Lung (tissue), 11 donors: ENCODE measurements at regions not wholly inside any gene's neighbourhood (a gene's known extent, or its start where the extent isn't known, plus 50 kb on each side); places are given as distances from the start of the nearest gene placed in this dataset.

Experiments
- ATAC-seq: fragments of 200-7000 bp; cut with Tn5 transposase; one replicate; pipeline ENCODE4 v1.9.1; 2020; ENCODE audit warnings: moderate number of reproducible peaks; ENCODE audit not compliant: insufficient read depth, low FRiP score
- DNase-seq, 3 donors: peaks; one replicate each; pipeline ENCODE4 v3.0.0-alpha.2; 2013 to 2017
- H3K27ac ChIP-seq, 2 donors: one replicate each; pipeline ENCODE4 v1.5.1; 2013; ENCODE audit warnings: mild to moderate bottlenecking in 2 of 2, moderate library complexity in 2 of 2, control low read depth in 1 of 2, inconsistent platforms in 1 of 2, low read depth in 1 of 2, low read length in 1 of 2
- H3K27me3 ChIP-seq, 3 donors: one replicate each; pipeline ENCODE4 v1.5.1; 2013; ENCODE audit warnings: low read length in 2 of 3; ENCODE audit not compliant: control insufficient read depth in 3 of 3, insufficient read depth in 3 of 3
- H3K36me3 ChIP-seq, 4 donors: one replicate each; pipeline ENCODE4 v1.5.1; 2013; ENCODE audit warnings: low read length in 4 of 4, mild to moderate bottlenecking in 1 of 4, moderate library complexity in 1 of 4; ENCODE audit not compliant: control insufficient read depth in 4 of 4, insufficient read depth in 4 of 4
- H3K4me1 ChIP-seq, 5 donors: one replicate each; pipeline ENCODE4 v1.5.1; 2013; ENCODE audit warnings: low read length in 5 of 5, mild to moderate bottlenecking in 2 of 5, moderate library complexity in 1 of 5; ENCODE audit not compliant: control insufficient read depth in 5 of 5, insufficient read depth in 5 of 5
- H3K4me3 ChIP-seq: one replicate; pipeline ENCODE4 v1.5.1; 2013; ENCODE audit warnings: mild to moderate bottlenecking, control low read depth, moderate library complexity
- H3K9ac ChIP-seq, 2 donors: one replicate each; pipeline ENCODE4 v1.5.1; 2013; ENCODE audit warnings: low read length in 2 of 2, control low read depth in 1 of 2; ENCODE audit not compliant: insufficient read depth in 1 of 2
- H3K9me3 ChIP-seq, 4 donors: one replicate each; pipeline ENCODE4 v1.5.1; 2013; ENCODE audit warnings: low read length in 3 of 4, mild to moderate bottlenecking in 1 of 4, moderate library complexity in 1 of 4; ENCODE audit not compliant: control insufficient read depth in 4 of 4, insufficient read depth in 3 of 4
- WGBS, 2 donors: extraction: QIAGEN DNeasy Blood & Tissue Kit; methylation state at CpG; one replicate each; pipeline ENCODE4 v1.1.7; 2013; 5-methylcytosine and 5-hydroxymethylcytosine counted together
- TF ChIP-seq, protein P1 (sequence below): IDR thresholded peaks from 2 replicates; pipeline ENCODE4 v1.5.1; 2012; ENCODE audit warnings: mild to moderate bottlenecking; ENCODE audit errors: control extremely low read depth, extremely low read depth
- donor health status: control.
- donor health status: control.
- donor health status: Bipolar disorder and iron deficiency.
- donor health status: healthy.
- donor health status: DM: yes; HTN: yes; CAD: no.

- WGBS, 2 donors, result 78 to 85% methylated on average over 4 of the region's 4 CpGs
- no peak for ATAC-seq
Observed at GRCh38 chr11:27279460-27279859, 83.6 kb downstream of the CCDC34 start.

GRCh38 chr11:27277843-27278242 lies 85.2 kb downstream of the CCDC34 start:
- Histone ChIP-seq H3K9ac (no peak overlapping the region), H3K36me3 (no peaks in the 10 kb centered on the region), H3K4me3 (no peak overlapping the region), H3K4me1 (peaks cover 0 to 7% (median 0%) of the 10 kb centered on the region in 5 donors), H3K27ac (no peak overlapping the region), H3K27me3 (peaks cover 0 to 7% (median 0%) of the 10 kb centered on the region in 3 donors), H3K9me3 (no peaks in the 10 kb centered on the region)
- TF ChIP-seq, protein P1, sequence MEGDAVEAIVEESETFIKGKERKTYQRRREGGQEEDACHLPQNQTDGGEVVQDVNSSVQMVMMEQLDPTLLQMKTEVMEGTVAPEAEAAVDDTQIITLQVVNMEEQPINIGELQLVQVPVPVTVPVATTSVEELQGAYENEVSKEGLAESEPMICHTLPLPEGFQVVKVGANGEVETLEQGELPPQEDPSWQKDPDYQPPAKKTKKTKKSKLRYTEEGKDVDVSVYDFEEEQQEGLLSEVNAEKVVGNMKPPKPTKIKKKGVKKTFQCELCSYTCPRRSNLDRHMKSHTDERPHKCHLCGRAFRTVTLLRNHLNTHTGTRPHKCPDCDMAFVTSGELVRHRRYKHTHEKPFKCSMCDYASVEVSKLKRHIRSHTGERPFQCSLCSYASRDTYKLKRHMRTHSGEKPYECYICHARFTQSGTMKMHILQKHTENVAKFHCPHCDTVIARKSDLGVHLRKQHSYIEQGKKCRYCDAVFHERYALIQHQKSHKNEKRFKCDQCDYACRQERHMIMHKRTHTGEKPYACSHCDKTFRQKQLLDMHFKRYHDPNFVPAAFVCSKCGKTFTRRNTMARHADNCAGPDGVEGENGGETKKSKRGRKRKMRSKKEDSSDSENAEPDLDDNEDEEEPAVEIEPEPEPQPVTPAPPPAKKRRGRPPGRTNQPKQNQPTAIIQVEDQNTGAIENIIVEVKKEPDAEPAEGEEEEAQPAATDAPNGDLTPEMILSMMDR, result no peak
- ATAC-seq (no peak), DNase-seq (no peak)
- 82 to 86% methylated on average over 1 of the region's 1 CpG for WGBS, 2 donors

More at GRCh38 chr11:27279460-27279859, 83.6 kb downstream of the CCDC34 start:
- Histone ChIP-seq H3K27me3 (peaks cover 0 to 7% (median 0%) of the 10 kb centered on the region in 3 donors), H3K9ac (no peak overlapping the region), H3K27ac (no peak overlapping the region), H3K4me3 (no peak overlapping the region), H3K4me1 (peaks cover 0 to 7% (median 0%) of the 10 kb centered on the region in 5 donors), H3K9me3 (no peaks in the 10 kb centered on the region), H3K36me3 (no peaks in the 10 kb centered on the region)
- no peak for DNase-seq
- TF ChIP-seq, protein P1, result no peak

GRCh38 chr11:27276141-27276540 lies 86.9 kb downstream of the CCDC34 start:
- no peaks in the 10 kb centered on the region for H3K36me3 ChIP-seq
- DNase-seq (no peak), ATAC-seq (no peak)
- peaks cover 0 to 5% (median 0%) of the 10 kb centered on the region in 4 donors for H3K9me3 ChIP-seq
- no peak overlapping the region for H3K4me3 ChIP-seq
- no peak overlapping the region for H3K9ac ChIP-seq
- TF ChIP-seq, protein P1, result no peak
- no peaks in the 10 kb centered on the region for H3K4me1 ChIP-seq
- H3K27ac ChIP-seq, result no peak overlapping the region
- peaks cover 0 to 7% (median 0%) of the 10 kb centered on the region in 3 donors for H3K27me3 ChIP-seq
- 74 to 89% methylated on average over 1 of the region's 1 CpG for WGBS, 2 donors

DNA sequence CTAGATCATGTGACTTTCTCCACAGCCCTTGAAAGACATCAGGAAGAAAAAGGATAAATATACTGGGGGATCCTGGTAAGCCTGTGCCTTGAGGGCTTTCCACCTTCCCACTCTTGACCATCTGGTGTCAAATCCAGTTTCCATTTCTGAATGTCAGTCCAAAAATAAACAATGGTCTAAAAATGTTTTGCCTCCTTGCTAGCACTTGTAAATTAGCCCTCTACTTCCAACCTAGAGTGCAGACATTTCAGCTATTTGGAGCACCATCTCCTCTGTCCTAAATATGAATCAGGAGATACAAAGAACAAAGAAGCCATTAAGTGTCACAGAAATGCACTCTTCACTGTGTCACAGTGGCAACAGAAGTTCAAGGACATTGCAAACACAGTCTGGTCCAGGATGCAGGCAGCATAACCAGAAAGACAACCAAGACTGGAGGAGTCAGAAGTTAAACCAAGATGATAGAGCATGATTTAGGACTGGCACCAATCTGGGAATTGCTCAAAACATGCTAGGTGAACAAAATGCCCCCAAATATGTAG lies 88.1 kb downstream of the CCDC34 start:
- Histone ChIP-seq H3K9me3 (peaks cover 0 to 5% (median 0%) of the 10 kb centered on the region in 4 donors), H3K36me3 (no peaks in the 10 kb centered on the region), H3K4me3 (no peak overlapping the region), H3K4me1 (no peaks in the 10 kb centered on the region), H3K27me3 (peaks cover 0 to 4% (median 0%) of the 10 kb centered on the region in 3 donors), H3K27ac (no peak overlapping the region), H3K9ac (no peak overlapping the region)
- no peak for DNase-seq
- TF ChIP-seq, protein P1, result no peak
- no peak for ATAC-seq
